ENCODE measurements at regions not wholly inside any gene's neighbourhood (a gene's known extent, or its start where the extent isn't known, plus 50 kb on each side); places are given as distances from the start of the nearest gene placed in this dataset.

DNA sequence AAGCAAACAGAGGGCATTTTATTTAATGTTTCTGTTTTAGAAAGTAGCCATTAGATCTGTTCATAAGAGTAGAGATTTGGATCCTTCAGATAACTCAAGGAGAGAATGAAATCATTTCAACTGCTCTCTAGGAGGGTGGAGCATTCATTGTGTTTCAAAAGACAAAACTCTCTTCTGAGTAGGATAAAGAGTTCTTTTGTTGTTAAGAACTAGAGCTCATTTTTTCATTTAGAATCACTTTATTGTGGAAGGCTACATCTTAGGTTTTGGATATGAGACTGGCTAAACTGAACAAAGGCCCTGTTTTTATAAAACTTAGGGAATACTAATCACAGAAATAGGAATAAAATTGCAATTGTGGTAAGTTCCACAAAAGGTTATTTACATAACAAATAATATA is 193.9 kb upstream of the PCDH10 start:
- TF ChIP-seq, protein P1, sequence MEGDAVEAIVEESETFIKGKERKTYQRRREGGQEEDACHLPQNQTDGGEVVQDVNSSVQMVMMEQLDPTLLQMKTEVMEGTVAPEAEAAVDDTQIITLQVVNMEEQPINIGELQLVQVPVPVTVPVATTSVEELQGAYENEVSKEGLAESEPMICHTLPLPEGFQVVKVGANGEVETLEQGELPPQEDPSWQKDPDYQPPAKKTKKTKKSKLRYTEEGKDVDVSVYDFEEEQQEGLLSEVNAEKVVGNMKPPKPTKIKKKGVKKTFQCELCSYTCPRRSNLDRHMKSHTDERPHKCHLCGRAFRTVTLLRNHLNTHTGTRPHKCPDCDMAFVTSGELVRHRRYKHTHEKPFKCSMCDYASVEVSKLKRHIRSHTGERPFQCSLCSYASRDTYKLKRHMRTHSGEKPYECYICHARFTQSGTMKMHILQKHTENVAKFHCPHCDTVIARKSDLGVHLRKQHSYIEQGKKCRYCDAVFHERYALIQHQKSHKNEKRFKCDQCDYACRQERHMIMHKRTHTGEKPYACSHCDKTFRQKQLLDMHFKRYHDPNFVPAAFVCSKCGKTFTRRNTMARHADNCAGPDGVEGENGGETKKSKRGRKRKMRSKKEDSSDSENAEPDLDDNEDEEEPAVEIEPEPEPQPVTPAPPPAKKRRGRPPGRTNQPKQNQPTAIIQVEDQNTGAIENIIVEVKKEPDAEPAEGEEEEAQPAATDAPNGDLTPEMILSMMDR (IDR thresholded peaks at IDR 0.05; ENCODE audit: insufficient read depth, low read length, poor library complexity, severe bottlenecking) = no peak
- no peak for TF ChIP-seq EZH2phosphoT487 (conservative IDR thresholded peaks at IDR 0.05; ENCODE audit: low read length)

Data from SU-DHL-6 (cell line).